ENCODE measurements at regions not wholly inside any gene's neighbourhood (a gene's known extent, or its start where the extent isn't known, plus 50 kb on each side); places are given as distances from the start of the nearest gene placed in this dataset.

- H3K27me3 ChIP-seq (ENCODE audit: low read length): no peaks in the 10 kb centered on the region
- no peaks in the 10 kb centered on the region for H3K4me1 ChIP-seq (ENCODE audit: low read length)
- H3K36me3 ChIP-seq (ENCODE audit: insufficient read depth, low read length): no peaks in the 10 kb centered on the region
- no peak overlapping the region for H2AFZ ChIP-seq (ENCODE audit: low read length)
- no peak overlapping the region for H3K4me3 ChIP-seq (ENCODE audit: low read length)
- no peak overlapping the region for H3K27ac ChIP-seq (ENCODE audit: low read length)
- H3K9me3 ChIP-seq (ENCODE audit: low read length): no peaks in the 10 kb centered on the region
- no peaks in the 10 kb centered on the region for H3K9me2 ChIP-seq (replicated peaks; ENCODE audit: insufficient read depth, low read length)
- DNase-seq: no peak
- H3K9ac ChIP-seq (ENCODE audit: low read length): no peak overlapping the region
- H3K79me2 ChIP-seq (ENCODE audit: low read length): no peaks in the 10 kb centered on the region
- no peaks in the 10 kb centered on the region for H4K20me1 ChIP-seq (ENCODE audit: insufficient read depth, low read depth, low read length)
- no peak overlapping the region for H3K4me2 ChIP-seq (ENCODE audit: low read depth, low read length, poor library complexity, severe bottlenecking)
These were observed 290.4 kb downstream of the IPMK start for GRCh38 chr10:57977262-57977661.

GRCh38 chr10:57973451-57973850 is 294.2 kb downstream of the IPMK start:
- no peak overlapping the region for H3K4me2 ChIP-seq (ENCODE audit: low read depth, low read length, poor library complexity, severe bottlenecking)
- H4K20me1 ChIP-seq (ENCODE audit: insufficient read depth, low read depth, low read length): no peaks in the 10 kb centered on the region
- no peak overlapping the region for H2AFZ ChIP-seq (ENCODE audit: low read length)
- no peaks in the 10 kb centered on the region for H3K36me3 ChIP-seq (ENCODE audit: insufficient read depth, low read length)
- no peaks in the 10 kb centered on the region for H3K27me3 ChIP-seq (ENCODE audit: low read length)
- H3K9ac ChIP-seq (ENCODE audit: low read length): no peak overlapping the region
- H3K79me2 ChIP-seq (ENCODE audit: low read length): no peaks in the 10 kb centered on the region
- no peaks in the 10 kb centered on the region for H3K9me2 ChIP-seq (replicated peaks; ENCODE audit: insufficient read depth, low read length)
- no peak for DNase-seq
- H3K27ac ChIP-seq (ENCODE audit: low read length): no peak overlapping the region
- no peaks in the 10 kb centered on the region for H3K9me3 ChIP-seq (ENCODE audit: low read length)
- H3K4me1 ChIP-seq (ENCODE audit: low read length): no peaks in the 10 kb centered on the region
- no peak overlapping the region for H3K4me3 ChIP-seq (ENCODE audit: low read length)

- no peaks in the 10 kb centered on the region for H3K9me2 ChIP-seq (replicated peaks; ENCODE audit: insufficient read depth, low read length)
- no peak overlapping the region for H3K4me3 ChIP-seq (ENCODE audit: low read length)
- H3K79me2 ChIP-seq (ENCODE audit: low read length): no peaks in the 10 kb centered on the region
- no peaks in the 10 kb centered on the region for H3K36me3 ChIP-seq (ENCODE audit: insufficient read depth, low read length)
- no peak overlapping the region for H3K27ac ChIP-seq (ENCODE audit: low read length)
- no peaks in the 10 kb centered on the region for H3K4me1 ChIP-seq (ENCODE audit: low read length)
- H3K9ac ChIP-seq (ENCODE audit: low read length): no peak overlapping the region
- H3K9me3 ChIP-seq (ENCODE audit: low read length): no peaks in the 10 kb centered on the region
- H2AFZ ChIP-seq (ENCODE audit: low read length): no peak overlapping the region
- no peak overlapping the region for H3K4me2 ChIP-seq (ENCODE audit: low read depth, low read length, poor library complexity, severe bottlenecking)
- no peaks in the 10 kb centered on the region for H3K27me3 ChIP-seq (ENCODE audit: low read length)
- no peak for DNase-seq
- H4K20me1 ChIP-seq (ENCODE audit: insufficient read depth, low read depth, low read length): no peaks in the 10 kb centered on the region
These were observed 294.9 kb downstream of the IPMK start for GRCh38 chr10:57972783-57973182.

- Histone ChIP-seq H3K79me2 (ENCODE audit: low read length) (no peaks in the 10 kb centered on the region), H3K27me3 (ENCODE audit: low read length) (no peaks in the 10 kb centered on the region), H3K27ac (ENCODE audit: low read length) (no peak overlapping the region), H3K4me1 (ENCODE audit: low read length) (no peaks in the 10 kb centered on the region), H3K9ac (ENCODE audit: low read length) (no peak overlapping the region), H3K4me2 (ENCODE audit: low read depth, low read length, poor library complexity, severe bottlenecking) (no peak overlapping the region), H3K9me3 (ENCODE audit: low read length) (no peaks in the 10 kb centered on the region), H3K36me3 (ENCODE audit: insufficient read depth, low read length) (no peaks in the 10 kb centered on the region), H2AFZ (ENCODE audit: low read length) (no peak overlapping the region), H3K4me3 (ENCODE audit: low read length) (no peak overlapping the region), H3K9me2 (replicated peaks; ENCODE audit: insufficient read depth, low read length) (no peaks in the 10 kb centered on the region), H4K20me1 (ENCODE audit: insufficient read depth, low read depth, low read length) (no peaks in the 10 kb centered on the region)
- DNase-seq: no peak
These were observed 299.2 kb downstream of the IPMK start for GRCh38 chr10:57968328-57969016.

GRCh38 chr10:57964351-57964750 is 303.3 kb downstream of the IPMK start:
- no peak for DNase-seq
- Histone ChIP-seq H4K20me1 (ENCODE audit: insufficient read depth, low read depth, low read length) (no peaks in the 10 kb centered on the region), H3K27me3 (ENCODE audit: low read length) (no peaks in the 10 kb centered on the region), H3K36me3 (ENCODE audit: insufficient read depth, low read length) (no peaks in the 10 kb centered on the region), H3K9ac (ENCODE audit: low read length) (no peak overlapping the region), H3K4me3 (ENCODE audit: low read length) (no peak overlapping the region), H3K9me3 (ENCODE audit: low read length) (no peaks in the 10 kb centered on the region), H3K4me2 (ENCODE audit: low read depth, low read length, poor library complexity, severe bottlenecking) (no peak overlapping the region), H3K4me1 (ENCODE audit: low read length) (no peaks in the 10 kb centered on the region), H3K79me2 (ENCODE audit: low read length) (no peaks in the 10 kb centered on the region), H3K27ac (ENCODE audit: low read length) (no peak overlapping the region), H3K9me2 (replicated peaks; ENCODE audit: insufficient read depth, low read length) (no peaks in the 10 kb centered on the region), H2AFZ (ENCODE audit: low read length) (no peak overlapping the region)

- Histone ChIP-seq H3K4me1 (ENCODE audit: low read length) (no peaks in the 10 kb centered on the region), H3K36me3 (ENCODE audit: insufficient read depth, low read length) (no peaks in the 10 kb centered on the region), H3K4me2 (ENCODE audit: low read depth, low read length, poor library complexity, severe bottlenecking) (no peak overlapping the region), H3K27me3 (ENCODE audit: low read length) (no peaks in the 10 kb centered on the region), H3K9me2 (replicated peaks; ENCODE audit: insufficient read depth, low read length) (no peaks in the 10 kb centered on the region), H3K27ac (ENCODE audit: low read length) (no peak overlapping the region), H2AFZ (ENCODE audit: low read length) (no peak overlapping the region), H3K4me3 (ENCODE audit: low read length) (no peak overlapping the region), H3K9ac (ENCODE audit: low read length) (no peak overlapping the region), H4K20me1 (ENCODE audit: insufficient read depth, low read depth, low read length) (no peaks in the 10 kb centered on the region), H3K79me2 (ENCODE audit: low read length) (no peaks in the 10 kb centered on the region), H3K9me3 (ENCODE audit: low read length) (no peaks in the 10 kb centered on the region)
- no peak for DNase-seq
These were observed 304.1 kb downstream of the IPMK start for GRCh38 chr10:57963546-57963945.

GRCh38 chr10:57962839-57963238 is 304.9 kb downstream of the IPMK start:
- no peaks in the 10 kb centered on the region for H3K9me2 ChIP-seq (replicated peaks; ENCODE audit: insufficient read depth, low read length)
- no peaks in the 10 kb centered on the region for H3K27me3 ChIP-seq (ENCODE audit: low read length)
- H3K36me3 ChIP-seq (ENCODE audit: insufficient read depth, low read length): no peaks in the 10 kb centered on the region
- no peak overlapping the region for H3K9ac ChIP-seq (ENCODE audit: low read length)
- no peak overlapping the region for H3K27ac ChIP-seq (ENCODE audit: low read length)
- no peak overlapping the region for H2AFZ ChIP-seq (ENCODE audit: low read length)
- H3K4me3 ChIP-seq (ENCODE audit: low read length): no peak overlapping the region
- no peak overlapping the region for H3K4me2 ChIP-seq (ENCODE audit: low read depth, low read length, poor library complexity, severe bottlenecking)
- no peaks in the 10 kb centered on the region for H3K4me1 ChIP-seq (ENCODE audit: low read length)
- H4K20me1 ChIP-seq (ENCODE audit: insufficient read depth, low read depth, low read length): no peaks in the 10 kb centered on the region
- no peak for DNase-seq
- no peaks in the 10 kb centered on the region for H3K79me2 ChIP-seq (ENCODE audit: low read length)
- no peaks in the 10 kb centered on the region for H3K9me3 ChIP-seq (ENCODE audit: low read length)

- H3K9me2 ChIP-seq (replicated peaks; ENCODE audit: insufficient read depth, low read length): no peaks in the 10 kb centered on the region
- H3K9me3 ChIP-seq (ENCODE audit: low read length): no peaks in the 10 kb centered on the region
- H2AFZ ChIP-seq (ENCODE audit: low read length): no peak overlapping the region
- H3K27ac ChIP-seq (ENCODE audit: low read length): no peak overlapping the region
- H3K27me3 ChIP-seq (ENCODE audit: low read length): no peaks in the 10 kb centered on the region
- H3K4me2 ChIP-seq (ENCODE audit: low read depth, low read length, poor library complexity, severe bottlenecking): no peak overlapping the region
- no peak overlapping the region for H3K4me3 ChIP-seq (ENCODE audit: low read length)
- no peaks in the 10 kb centered on the region for H3K4me1 ChIP-seq (ENCODE audit: low read length)
- no peak for DNase-seq
- H3K36me3 ChIP-seq (ENCODE audit: insufficient read depth, low read length): no peaks in the 10 kb centered on the region
- H3K9ac ChIP-seq (ENCODE audit: low read length): no peak overlapping the region
- no peaks in the 10 kb centered on the region for H3K79me2 ChIP-seq (ENCODE audit: low read length)
- no peaks in the 10 kb centered on the region for H4K20me1 ChIP-seq (ENCODE audit: insufficient read depth, low read depth, low read length)
These were observed 306.2 kb downstream of the IPMK start for GRCh38 chr10:57961487-57961886.

GRCh38 chr10:57960406-57960805 is 307.3 kb downstream of the IPMK start:
- no peaks in the 10 kb centered on the region for H3K4me1 ChIP-seq (ENCODE audit: low read length)
- no peak overlapping the region for H3K27ac ChIP-seq (ENCODE audit: low read length)
- no peaks in the 10 kb centered on the region for H3K9me2 ChIP-seq (replicated peaks; ENCODE audit: insufficient read depth, low read length)
- no peaks in the 10 kb centered on the region for H3K79me2 ChIP-seq (ENCODE audit: low read length)
- H3K27me3 ChIP-seq (ENCODE audit: low read length): no peaks in the 10 kb centered on the region
- H3K4me2 ChIP-seq (ENCODE audit: low read depth, low read length, poor library complexity, severe bottlenecking): no peak overlapping the region
- DNase-seq: no peak
- no peaks in the 10 kb centered on the region for H3K36me3 ChIP-seq (ENCODE audit: insufficient read depth, low read length)
- no peaks in the 10 kb centered on the region for H4K20me1 ChIP-seq (ENCODE audit: insufficient read depth, low read depth, low read length)
- no peaks in the 10 kb centered on the region for H3K9me3 ChIP-seq (ENCODE audit: low read length)
- H3K4me3 ChIP-seq (ENCODE audit: low read length): no peak overlapping the region
- H3K9ac ChIP-seq (ENCODE audit: low read length): no peak overlapping the region
- no peak overlapping the region for H2AFZ ChIP-seq (ENCODE audit: low read length)
